Liver (tissue), 8 donors: ENCODE measurements at regions not wholly inside any gene's neighbourhood (a gene's known extent, or its start where the extent isn't known, plus 50 kb on each side); places are given as distances from the start of the nearest gene placed in this dataset.

Experiments
- DNase-seq: peaks from one replicate; pipeline ENCODE4 v3.0.0-alpha.2; 2017; ENCODE audit warnings: low spot score
- H3K27ac ChIP-seq, 2 donors: one replicate each; pipeline ENCODE4 v1.7.0; 2013; ENCODE audit warnings: inconsistent platforms in 2 of 2, low read length in 2 of 2, control low read depth in 1 of 2, low read depth in 1 of 2, mild to moderate bottlenecking in 1 of 2
- H3K27me3 ChIP-seq, 4 donors: one replicate each; pipeline versions ENCODE4 v1.6.1 to v1.7.0; 2013; ENCODE audit warnings: low read length in 3 of 4, inconsistent platforms in 1 of 4, mild to moderate bottlenecking in 1 of 4, moderate library complexity in 1 of 4; ENCODE audit not compliant: control insufficient read depth in 4 of 4, insufficient read depth in 4 of 4
- H3K36me3 ChIP-seq, 4 donors: one replicate each; pipeline versions ENCODE4 v1.6.1 to v1.7.0; 2013; ENCODE audit warnings: low read length in 3 of 4, mild to moderate bottlenecking in 3 of 4, low read depth in 1 of 4, moderate library complexity in 1 of 4; ENCODE audit not compliant: control insufficient read depth in 4 of 4, insufficient read depth in 3 of 4
- H3K4me1 ChIP-seq, 4 donors: one replicate each; pipeline versions ENCODE4 v1.6.1 to v1.7.0; 2013; ENCODE audit warnings: low read length in 3 of 4, mild to moderate bottlenecking in 3 of 4, moderate library complexity in 1 of 4; ENCODE audit not compliant: control insufficient read depth in 4 of 4, insufficient read depth in 4 of 4
- H3K4me3 ChIP-seq, 3 donors: one replicate each; pipeline versions ENCODE4 v1.6.1 to v1.7.0; 2013; ENCODE audit warnings: low read length in 3 of 3, control low read depth in 1 of 3, low read depth in 1 of 3, mild to moderate bottlenecking in 1 of 3
- H3K9ac ChIP-seq, 2 donors: one replicate each; pipeline ENCODE4 v1.7.0; 2013; ENCODE audit warnings: low read length in 2 of 2, mild to moderate bottlenecking in 2 of 2, moderate library complexity in 2 of 2, control low read depth in 1 of 2, low read depth in 1 of 2
- H3K9me3 ChIP-seq, 4 donors: one replicate each; pipeline versions ENCODE4 v1.6.1 to v1.7.0; 2013; ENCODE audit warnings: low read length in 3 of 4; ENCODE audit not compliant: control insufficient read depth in 4 of 4
- ATF3 ChIP-seq: IDR thresholded peaks from 2 replicates; pipeline ENCODE4 v1.6.1; 2016; ENCODE audit warnings: antibody characterized with exemption
- CTCF ChIP-seq: fragments of 150-350 bp; IDR thresholded peaks from 2 replicates; pipeline ENCODE4 v1.5.1; 2017; ENCODE audit warnings: improper control_type of control experiment, low read depth, low read length; ENCODE audit not compliant: missing input control
- EGR1 ChIP-seq, 2 donors: IDR thresholded peaks; 2 replicates each; pipeline ENCODE4 v1.6.1; 2016 to 2018; ENCODE audit warnings: antibody characterized with exemption in 2 of 2, low read depth in 2 of 2
- FOXA1 ChIP-seq: IDR thresholded peaks from 2 replicates; pipeline ENCODE4 v1.6.1; 2016; ENCODE audit warnings: antibody characterized with exemption
- GABPA ChIP-seq, 2 donors: IDR thresholded peaks in 1 of 2; conservative IDR thresholded peaks in 1 of 2; 2 replicates each; pipeline ENCODE4 v1.6.1; 2016; ENCODE audit warnings: antibody characterized with exemption in 2 of 2, mild to moderate bottlenecking in 1 of 2, moderate library complexity in 1 of 2
- HNF4G ChIP-seq: IDR thresholded peaks from 2 replicates; pipeline ENCODE4 v1.6.1; 2016; ENCODE audit warnings: antibody characterized with exemption
- JUND ChIP-seq, 2 donors: IDR thresholded peaks; 2 replicates each; pipeline ENCODE4 v1.6.1; 2016; ENCODE audit warnings: antibody characterized with exemption in 2 of 2
- RAD21 ChIP-seq, 2 donors: IDR thresholded peaks; 2 replicates each; pipeline ENCODE4 v1.6.1; 2016; ENCODE audit warnings: antibody characterized with exemption in 2 of 2, mild to moderate bottlenecking in 2 of 2
- REST ChIP-seq: IDR thresholded peaks from 2 replicates; pipeline ENCODE4 v1.6.1; 2016; ENCODE audit warnings: antibody characterized with exemption, mild to moderate bottlenecking
- RXRA ChIP-seq, 2 donors: IDR thresholded peaks; 2 replicates each; pipeline ENCODE4 v1.6.1; 2017 to 2018; ENCODE audit warnings: antibody characterized with exemption in 2 of 2, mild to moderate bottlenecking in 1 of 2
- SP1 ChIP-seq: IDR thresholded peaks from 2 replicates; pipeline ENCODE4 v1.6.1; 2018; ENCODE audit warnings: antibody characterized with exemption, mild to moderate bottlenecking
- TAF1 ChIP-seq: conservative IDR thresholded peaks from 2 replicates; pipeline ENCODE4 v1.6.1; 2016; ENCODE audit warnings: antibody characterized with exemption, mild to moderate bottlenecking
- ZBTB33 ChIP-seq: IDR thresholded peaks from 2 replicates; pipeline ENCODE4 v1.6.1; 2016; ENCODE audit warnings: antibody characterized with exemption
- WGBS: extraction: QIAGEN DNeasy Blood & Tissue Kit; methylation state at CpG from one replicate; pipeline ENCODE4 v1.1.7; 2013; 5-methylcytosine and 5-hydroxymethylcytosine counted together
- donor health status: healthy.
- donor health status: healthy.
- donor health status: healthy.
- donor health status: healthy.
- donor health status: healthy.

- TF ChIP-seq REST = no peak
- no peak for TF ChIP-seq SP1
Observed at GRCh38 chr11:33532720-33533385, 167.8 kb downstream of the C11orf91 start (continued).

- no peak for DNase-seq
- no peaks in the 10 kb centered on the region for H3K36me3 ChIP-seq
- no peaks in the 10 kb centered on the region for H3K4me1 ChIP-seq
- H3K27me3 ChIP-seq = peaks cover 0 to 3% (median 1%) of the 10 kb centered on the region in 4 donors
- 79% methylated on average over 3 of the region's 3 CpGs for WGBS
- H3K9me3 ChIP-seq = peaks cover 0 to 6% (median under 1%) of the 10 kb centered on the region in 4 donors
- H3K9ac ChIP-seq = no peak overlapping the region
- TF ChIP-seq ATF3 = no peak
- no peak for TF ChIP-seq REST
- TF ChIP-seq RXRA (IDR thresholded peaks at IDR 0.05) = no peak
- no peak overlapping the region for H3K4me3 ChIP-seq
- no peak overlapping the region for H3K27ac ChIP-seq
Observed at GRCh38 chr11:33532257-33532656, 168.4 kb downstream of the C11orf91 start.

GRCh38 chr11:33531743-33532181, 168.9 kb downstream of the C11orf91 start:
- WGBS = 69% methylated on average over 8 of the region's 8 CpGs
- no peak overlapping the region for H3K9ac ChIP-seq
- H3K27me3 ChIP-seq = peaks cover 0 to 3% (median 0%) of the 10 kb centered on the region in 4 donors
- H3K36me3 ChIP-seq = no peaks in the 10 kb centered on the region
- H3K4me3 ChIP-seq = no peak overlapping the region
- DNase-seq = no peak
- no peaks in the 10 kb centered on the region for H3K4me1 ChIP-seq
- no peak overlapping the region for H3K27ac ChIP-seq
- peaks cover 0 to 6% (median under 1%) of the 10 kb centered on the region in 4 donors for H3K9me3 ChIP-seq
- no peak for TF ChIP-seq JUND (IDR thresholded peaks at IDR 0.05)
- no peak for TF ChIP-seq ZBTB33
- no peak for TF ChIP-seq EGR1 (IDR thresholded peaks at IDR 0.05; ENCODE audit: low read depth in 2 of 2)
- no peak for TF ChIP-seq TAF1
- TF ChIP-seq GABPA (IDR thresholded peaks at IDR 0.05 in 1 of 2, conservative IDR thresholded peaks at IDR 0.05 in 1 of 2) = no peak
- TF ChIP-seq ATF3 = no peak
- no peak for TF ChIP-seq CTCF
- TF ChIP-seq HNF4G = no peak
- no peak for TF ChIP-seq REST
- no peak for TF ChIP-seq FOXA1
- TF ChIP-seq RAD21 (IDR thresholded peaks at IDR 0.05) = no peak
